ENCODE measurements at regions not wholly inside any gene's neighbourhood (a gene's known extent, or its start where the extent isn't known, plus 50 kb on each side); places are given as distances from the start of the nearest gene placed in this dataset.

- H3K27ac ChIP-seq = no peak overlapping the region
- H3K27me3 ChIP-seq (replicated peaks) = peaks cover 41% of the 10 kb centered on the region
- no peaks in the 10 kb centered on the region for H3K36me3 ChIP-seq
- H3K4me1 ChIP-seq (replicated peaks) = peaks cover 4% of the 10 kb centered on the region; the same call in 1 of the 2 replicates
- no peaks in the 10 kb centered on the region for H3K9me3 ChIP-seq (replicated peaks)
- no peak overlapping the region for H3K4me3 ChIP-seq
- DNase-seq (ENCODE audit: low read depth in 1 of 2, low spot score in 2 of 2) = no peak
These were observed 123.9 kb upstream of the LHX1 start for GRCh38 chr17:36813357-36813756.

- Histone ChIP-seq H3K36me3 (no peaks in the 10 kb centered on the region), H3K27ac (no peak overlapping the region), H3K4me3 (no peak overlapping the region), H3K9me3 (replicated peaks) (no peaks in the 10 kb centered on the region), H3K4me1 (replicated peaks) (no peaks in the 10 kb centered on the region), H3K27me3 (replicated peaks) (peaks cover 35% of the 10 kb centered on the region)
- DNase-seq (ENCODE audit: low read depth in 1 of 2, low spot score in 2 of 2) = no peak
These were observed 123.2 kb upstream of the LHX1 start for GRCh38 chr17:36813957-36814563.

- H3K27ac ChIP-seq = no peak overlapping the region
- H3K4me3 ChIP-seq = no peak overlapping the region
- no peaks in the 10 kb centered on the region for H3K4me1 ChIP-seq (replicated peaks)
- peaks cover 26% of the 10 kb centered on the region for H3K27me3 ChIP-seq (replicated peaks)
- DNase-seq (ENCODE audit: low read depth in 1 of 2, low spot score in 2 of 2) = no peak
- H3K36me3 ChIP-seq = no peaks in the 10 kb centered on the region
- no peaks in the 10 kb centered on the region for H3K9me3 ChIP-seq (replicated peaks)
These were observed 122.3 kb upstream of the LHX1 start for GRCh38 chr17:36814958-36815357.

GRCh38 chr17:36816214-36816906, 120.9 kb upstream of the LHX1 start:
- no peaks in the 10 kb centered on the region for H3K9me3 ChIP-seq (replicated peaks)
- no peaks in the 10 kb centered on the region for H3K4me1 ChIP-seq (replicated peaks)
- no peaks in the 10 kb centered on the region for H3K36me3 ChIP-seq
- no peak for DNase-seq (ENCODE audit: low read depth in 1 of 2, low spot score in 2 of 2)
- H3K27me3 ChIP-seq (replicated peaks) = peaks cover 24% of the 10 kb centered on the region
- no peak overlapping the region for H3K27ac ChIP-seq
- no peak overlapping the region for H3K4me3 ChIP-seq

GRCh38 chr17:36816907-36817288, 120.4 kb upstream of the LHX1 start:
- Histone ChIP-seq H3K4me1 (replicated peaks) (no peaks in the 10 kb centered on the region), H3K36me3 (no peaks in the 10 kb centered on the region), H3K4me3 (no peak overlapping the region), H3K9me3 (replicated peaks) (no peaks in the 10 kb centered on the region), H3K27ac (no peak overlapping the region), H3K27me3 (replicated peaks) (peaks cover 21% of the 10 kb centered on the region)
- no peak for DNase-seq (ENCODE audit: low read depth in 1 of 2, low spot score in 2 of 2)

- no peak for DNase-seq (ENCODE audit: low read depth in 1 of 2, low spot score in 2 of 2)
- H3K36me3 ChIP-seq = no peaks in the 10 kb centered on the region
- peaks cover 14% of the 10 kb centered on the region for H3K27me3 ChIP-seq (replicated peaks)
- H3K4me1 ChIP-seq (replicated peaks) = no peaks in the 10 kb centered on the region
- no peak overlapping the region for H3K27ac ChIP-seq
- no peaks in the 10 kb centered on the region for H3K9me3 ChIP-seq (replicated peaks)
- H3K4me3 ChIP-seq = no peak overlapping the region
These were observed 119.7 kb upstream of the LHX1 start for GRCh38 chr17:36817483-36818048.

GRCh38 chr17:36818134-36818825, 119.0 kb upstream of the LHX1 start:
- H3K4me1 ChIP-seq (replicated peaks) = no peaks in the 10 kb centered on the region
- no peak for DNase-seq (ENCODE audit: low read depth in 1 of 2, low spot score in 2 of 2)
- no peaks in the 10 kb centered on the region for H3K36me3 ChIP-seq
- H3K27ac ChIP-seq = no peak overlapping the region
- peaks cover 14% of the 10 kb centered on the region for H3K27me3 ChIP-seq (replicated peaks)
- no peaks in the 10 kb centered on the region for H3K9me3 ChIP-seq (replicated peaks)
- no peak overlapping the region for H3K4me3 ChIP-seq

GRCh38 chr17:36823850-36824677, 113.2 kb upstream of the LHX1 start:
- no peaks in the 10 kb centered on the region for H3K4me1 ChIP-seq (replicated peaks)
- no peaks in the 10 kb centered on the region for H3K9me3 ChIP-seq (replicated peaks)
- H3K4me3 ChIP-seq = no peak overlapping the region
- H3K27me3 ChIP-seq (replicated peaks) = peaks cover 12% of the 10 kb centered on the region
- no peaks in the 10 kb centered on the region for H3K36me3 ChIP-seq
- H3K27ac ChIP-seq = no peak overlapping the region
- DNase-seq (ENCODE audit: low read depth in 1 of 2, low spot score in 2 of 2) = no peak

- H3K4me1 ChIP-seq (replicated peaks) = no peaks in the 10 kb centered on the region
- no peaks in the 10 kb centered on the region for H3K9me3 ChIP-seq (replicated peaks)
- H3K27ac ChIP-seq = no peak overlapping the region
- peaks cover 12% of the 10 kb centered on the region for H3K27me3 ChIP-seq (replicated peaks)
- no peak overlapping the region for H3K4me3 ChIP-seq
- DNase-seq (ENCODE audit: low read depth in 1 of 2, low spot score in 2 of 2) = no peak
- no peaks in the 10 kb centered on the region for H3K36me3 ChIP-seq
These were observed 112.6 kb upstream of the LHX1 start for GRCh38 chr17:36824678-36825101.

GRCh38 chr17:36825113-36825512, 112.2 kb upstream of the LHX1 start:
- Histone ChIP-seq H3K36me3 (no peaks in the 10 kb centered on the region), H3K27ac (no peak overlapping the region), H3K27me3 (replicated peaks) (peaks cover 12% of the 10 kb centered on the region), H3K9me3 (replicated peaks) (no peaks in the 10 kb centered on the region), H3K4me3 (no peak overlapping the region), H3K4me1 (replicated peaks) (no peaks in the 10 kb centered on the region)
- no peak for DNase-seq (ENCODE audit: low read depth in 1 of 2, low spot score in 2 of 2)

GRCh38 chr17:36825521-36825920, 111.8 kb upstream of the LHX1 start:
- H3K27ac ChIP-seq = no peak overlapping the region
- no peaks in the 10 kb centered on the region for H3K4me1 ChIP-seq (replicated peaks)
- H3K4me3 ChIP-seq = no peak overlapping the region
- DNase-seq (ENCODE audit: low read depth in 1 of 2, low spot score in 2 of 2) = no peak
- H3K36me3 ChIP-seq = no peaks in the 10 kb centered on the region
- H3K9me3 ChIP-seq (replicated peaks) = no peaks in the 10 kb centered on the region
- H3K27me3 ChIP-seq (replicated peaks) = peaks cover 11% of the 10 kb centered on the region

- Histone ChIP-seq H3K4me1 (replicated peaks) (no peaks in the 10 kb centered on the region), H3K9me3 (replicated peaks) (no peaks in the 10 kb centered on the region), H3K36me3 (no peaks in the 10 kb centered on the region), H3K4me3 (no peak overlapping the region), H3K27ac (no peak overlapping the region), H3K27me3 (replicated peaks) (peaks cover 6% of the 10 kb centered on the region)
- no peak for DNase-seq (ENCODE audit: low read depth in 1 of 2, low spot score in 2 of 2)
These were observed 111.3 kb upstream of the LHX1 start for GRCh38 chr17:36825951-36826350.

- no peak for DNase-seq (ENCODE audit: low read depth in 1 of 2, low spot score in 2 of 2)
- no peaks in the 10 kb centered on the region for H3K9me3 ChIP-seq (replicated peaks)
- H3K36me3 ChIP-seq = no peaks in the 10 kb centered on the region
- H3K4me3 ChIP-seq = no peak overlapping the region
- peaks cover 4% of the 10 kb centered on the region; the same call in 1 of the 2 replicates for H3K27me3 ChIP-seq (replicated peaks)
- no peaks in the 10 kb centered on the region for H3K4me1 ChIP-seq (replicated peaks)
- no peak overlapping the region for H3K27ac ChIP-seq
These were observed 110.2 kb upstream of the LHX1 start for GRCh38 chr17:36827081-36827480.

All from SJSA1 (cell line).